GM21529 (cell line): ENCODE measurements at regions not wholly inside any gene's neighbourhood (a gene's known extent, or its start where the extent isn't known, plus 50 kb on each side); places are given as distances from the start of the nearest gene placed in this dataset.

Source experiments
- ATAC-seq: cut with Tn5 transposase; IDR thresholded peaks from one replicate; pipeline ENCODE4 v1.9.1; 2021; ENCODE audit not compliant: unreplicated experiment

- ATAC-seq = no peak
These were observed 78.3 kb upstream of the SEMA6A start for GRCh38 chr5:116652903-116653302.

GRCh38 chr5:116652196-116652729 is 77.6 kb upstream of the SEMA6A start:
- peak; percentile 94 for ATAC-seq

GRCh38 chr5:116651653-116652052 is 77.0 kb upstream of the SEMA6A start:
- no peak for ATAC-seq

- no peak for ATAC-seq
These were observed 76.3 kb upstream of the SEMA6A start for GRCh38 chr5:116650964-116651363.

GRCh38 chr5:116650544-116650943 is 75.9 kb upstream of the SEMA6A start:
- ATAC-seq = no peak

- no peak for ATAC-seq
These were observed 72.1 kb upstream of the SEMA6A start for GRCh38 chr5:116646611-116647289.

- peak; percentile 77 for ATAC-seq
These were observed 71.0 kb upstream of the SEMA6A start for GRCh38 chr5:116645627-116646026.

GRCh38 chr5:116640236-116640635 is 65.6 kb upstream of the SEMA6A start:
- ATAC-seq = no peak

- no peak for ATAC-seq
These were observed 62.6 kb upstream of the SEMA6A start for GRCh38 chr5:116637149-116637740.

- ATAC-seq = no peak
These were observed 58.3 kb upstream of the SEMA6A start for GRCh38 chr5:116632890-116633289.

GRCh38 chr5:116631147-116631546 is 56.5 kb upstream of the SEMA6A start:
- no peak for ATAC-seq

GRCh38 chr5:116629168-116629567 is 54.5 kb upstream of the SEMA6A start:
- ATAC-seq = no peak

GRCh38 chr5:116626945-116627679 is 52.5 kb upstream of the SEMA6A start:
- peak; percentile 95 for ATAC-seq

GRCh38 chr5:116626272-116626723 is 51.7 kb upstream of the SEMA6A start:
- no peak for ATAC-seq
